Upper lobe of right lung (tissue), 1 donor: ENCODE measurements at regions not wholly inside any gene's neighbourhood (a gene's known extent, or its start where the extent isn't known, plus 50 kb on each side); places are given as distances from the start of the nearest gene placed in this dataset.

ENCODE experiments used
- ATAC-seq: fragments of 200-7000 bp; cut with Tn5 transposase; one replicate; pipeline ENCODE4 v1.9.1; 2020; ENCODE audit warnings: mild to moderate bottlenecking, moderate library complexity
- DNase-seq: peaks from one replicate; pipeline ENCODE4 v3.0.0-alpha.2; 2020
- H3K27ac ChIP-seq: fragments of 200-600 bp; one replicate; pipeline ENCODE4 v1.8.0; 2022
- H3K27me3 ChIP-seq: fragments of 200-600 bp; one replicate; pipeline ENCODE4 v1.8.0; 2022; ENCODE audit warnings: mild to moderate bottlenecking
- H3K36me3 ChIP-seq: fragments of 200-600 bp; one replicate; pipeline ENCODE4 v1.8.0; 2022
- H3K4me1 ChIP-seq: fragments of 200-600 bp; one replicate; pipeline ENCODE4 v1.8.0; 2022
- H3K4me3 ChIP-seq: fragments of 200-600 bp; one replicate; pipeline ENCODE4 v1.8.0; 2022; ENCODE audit warnings: mild to moderate bottlenecking
- H3K9me3 ChIP-seq: fragments of 200-600 bp; one replicate; pipeline ENCODE4 v1.8.0; 2022
- intact Hi-C: fragments of 100-400 bp; cut with DNase I; formaldehyde crosslinking; loops from one replicate; pipeline ENCODE4 v1.11.0; 2022
- TF ChIP-seq, protein P1 (sequence below): fragments of 200-600 bp; IDR thresholded peaks from one replicate; pipeline ENCODE4 v1.8.0; 2022; ENCODE audit warnings: antibody characterized with exemption
- donor health status: DM: no; HTN: yes; CAD: no; lungs with severe emphysema.

DNA sequence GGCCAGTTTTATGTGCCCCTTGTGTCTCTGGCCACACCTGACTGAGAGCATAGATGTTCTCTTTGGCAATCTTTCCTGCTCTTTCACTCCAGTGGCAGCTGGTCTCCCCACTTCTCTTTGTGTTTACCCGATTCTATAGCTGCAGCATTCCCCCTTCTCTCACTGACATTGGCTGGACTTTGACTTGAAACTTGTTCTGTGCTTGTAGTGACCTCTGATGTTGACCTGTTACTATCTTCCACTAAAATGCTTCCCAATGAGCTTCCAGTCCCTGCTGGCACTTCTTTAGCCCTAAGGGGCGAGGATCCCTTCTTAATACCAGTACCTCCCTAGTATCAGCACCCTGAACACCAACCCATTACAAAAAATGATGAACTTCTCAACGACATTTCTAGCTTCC is 653.3 kb downstream of the LTN1 start:
- H3K27ac ChIP-seq, result no peak overlapping the region
- intact Hi-C loops, result no loop called here
- TF ChIP-seq, protein P1, sequence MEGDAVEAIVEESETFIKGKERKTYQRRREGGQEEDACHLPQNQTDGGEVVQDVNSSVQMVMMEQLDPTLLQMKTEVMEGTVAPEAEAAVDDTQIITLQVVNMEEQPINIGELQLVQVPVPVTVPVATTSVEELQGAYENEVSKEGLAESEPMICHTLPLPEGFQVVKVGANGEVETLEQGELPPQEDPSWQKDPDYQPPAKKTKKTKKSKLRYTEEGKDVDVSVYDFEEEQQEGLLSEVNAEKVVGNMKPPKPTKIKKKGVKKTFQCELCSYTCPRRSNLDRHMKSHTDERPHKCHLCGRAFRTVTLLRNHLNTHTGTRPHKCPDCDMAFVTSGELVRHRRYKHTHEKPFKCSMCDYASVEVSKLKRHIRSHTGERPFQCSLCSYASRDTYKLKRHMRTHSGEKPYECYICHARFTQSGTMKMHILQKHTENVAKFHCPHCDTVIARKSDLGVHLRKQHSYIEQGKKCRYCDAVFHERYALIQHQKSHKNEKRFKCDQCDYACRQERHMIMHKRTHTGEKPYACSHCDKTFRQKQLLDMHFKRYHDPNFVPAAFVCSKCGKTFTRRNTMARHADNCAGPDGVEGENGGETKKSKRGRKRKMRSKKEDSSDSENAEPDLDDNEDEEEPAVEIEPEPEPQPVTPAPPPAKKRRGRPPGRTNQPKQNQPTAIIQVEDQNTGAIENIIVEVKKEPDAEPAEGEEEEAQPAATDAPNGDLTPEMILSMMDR, result no peak
- DNase-seq (no peak), ATAC-seq (no peak)
- H3K36me3 ChIP-seq, result no peaks in the 10 kb centered on the region
- H3K4me1 ChIP-seq, result peaks cover 8% of the 10 kb centered on the region
- H3K9me3 ChIP-seq, result no peaks in the 10 kb centered on the region
- H3K27me3 ChIP-seq, result no peaks in the 10 kb centered on the region
- no peak overlapping the region for H3K4me3 ChIP-seq

DNA sequence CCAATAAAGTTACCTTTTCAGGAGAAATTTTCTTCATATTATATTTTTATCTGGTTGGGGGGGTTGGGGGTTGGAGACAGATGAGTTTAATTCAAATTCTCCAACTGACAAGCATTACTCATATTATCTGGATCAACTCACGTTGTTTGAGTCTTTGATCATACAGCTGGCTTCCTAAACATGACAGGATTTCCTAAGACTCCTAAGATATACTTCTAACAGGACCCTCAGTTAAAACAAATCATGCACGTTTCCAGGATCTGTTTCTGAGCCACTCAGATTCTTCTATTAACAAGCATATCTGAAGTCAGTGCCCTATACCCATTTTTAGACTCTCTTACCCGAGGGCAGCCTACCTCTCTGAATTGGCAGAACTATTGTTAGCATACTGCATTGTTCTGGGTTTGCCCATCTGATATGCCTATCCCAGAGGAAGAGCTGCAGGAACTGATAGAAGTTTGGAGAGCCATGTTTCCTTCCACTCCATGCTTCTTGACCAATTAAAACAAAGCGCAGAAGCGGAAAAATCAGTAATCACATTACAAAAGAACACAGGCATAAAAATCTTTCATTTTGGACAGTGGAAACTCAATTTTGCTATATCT is 653.9 kb downstream of the LTN1 start:
- Histone ChIP-seq H3K9me3 (no peaks in the 10 kb centered on the region), H3K36me3 (no peaks in the 10 kb centered on the region), H3K27ac (no peak overlapping the region), H3K4me1 (peaks cover 8% of the 10 kb centered on the region), H3K27me3 (no peaks in the 10 kb centered on the region), H3K4me3 (no peak overlapping the region)
- TF ChIP-seq, protein P1, result no peak
- DNase-seq, result no peak
- intact Hi-C loops, result no loop called here
- peak; percentile 64 for ATAC-seq

DNA sequence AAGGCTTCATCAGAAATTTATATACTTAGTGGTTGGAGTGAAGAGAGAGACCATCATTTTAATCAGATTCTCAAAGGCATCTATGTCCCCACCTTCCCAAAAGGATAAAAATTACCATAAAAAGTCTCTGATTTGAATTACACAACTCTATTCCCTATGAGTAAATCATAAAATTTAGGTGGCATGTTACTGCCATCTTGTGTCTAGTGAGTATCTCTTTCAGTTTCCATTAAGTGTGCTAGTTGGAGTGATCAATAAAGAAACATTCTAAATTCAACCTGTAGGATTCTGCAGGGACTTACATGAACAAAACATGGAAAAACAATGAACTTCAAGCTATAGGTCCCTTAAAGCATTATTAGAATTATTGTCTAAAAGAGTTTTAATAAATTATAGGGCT is 655.4 kb downstream of the LTN1 start:
- H3K27me3 ChIP-seq, result no peaks in the 10 kb centered on the region
- H3K27ac ChIP-seq, result peak overlapping the region; percentile 18
- no peaks in the 10 kb centered on the region for H3K9me3 ChIP-seq
- H3K36me3 ChIP-seq, result no peaks in the 10 kb centered on the region
- TF ChIP-seq, protein P1, result peak; percentile 33
- no peak for ATAC-seq
- peaks cover 8% of the 10 kb centered on the region for H3K4me1 ChIP-seq
- intact Hi-C loops, result no loop called here
- DNase-seq, result no peak
- H3K4me3 ChIP-seq, result no peak overlapping the region

DNA sequence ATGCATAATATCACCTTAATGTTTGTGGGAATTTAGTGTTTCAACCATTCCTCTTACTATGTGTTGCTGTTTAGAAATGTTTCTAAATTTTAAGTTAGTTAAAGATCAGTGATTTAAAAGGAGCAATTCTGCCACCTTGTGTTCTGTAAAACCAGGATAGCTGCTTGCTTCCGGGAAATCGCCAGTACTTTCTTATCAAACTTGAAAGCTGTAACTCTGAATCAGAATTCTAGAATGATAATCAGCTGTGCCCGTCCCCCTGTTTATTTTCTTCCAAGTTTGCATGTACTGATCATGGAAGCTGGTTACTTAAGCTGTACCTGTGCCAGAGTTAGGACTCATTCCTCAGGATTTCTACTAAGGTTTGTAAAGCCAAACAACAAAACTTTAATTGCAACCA is 656.4 kb downstream of the LTN1 start:
- DNase-seq (no peak), ATAC-seq (no peak)
- no peaks in the 10 kb centered on the region for H3K27me3 ChIP-seq
- no peaks in the 10 kb centered on the region for H3K36me3 ChIP-seq
- no peaks in the 10 kb centered on the region for H3K9me3 ChIP-seq
- TF ChIP-seq, protein P1, result peak; percentile 48
- peaks cover 8% of the 10 kb centered on the region for H3K4me1 ChIP-seq
- intact Hi-C loops, result no loop called here
- no peak overlapping the region for H3K4me3 ChIP-seq
- H3K27ac ChIP-seq, result no peak overlapping the region

DNA sequence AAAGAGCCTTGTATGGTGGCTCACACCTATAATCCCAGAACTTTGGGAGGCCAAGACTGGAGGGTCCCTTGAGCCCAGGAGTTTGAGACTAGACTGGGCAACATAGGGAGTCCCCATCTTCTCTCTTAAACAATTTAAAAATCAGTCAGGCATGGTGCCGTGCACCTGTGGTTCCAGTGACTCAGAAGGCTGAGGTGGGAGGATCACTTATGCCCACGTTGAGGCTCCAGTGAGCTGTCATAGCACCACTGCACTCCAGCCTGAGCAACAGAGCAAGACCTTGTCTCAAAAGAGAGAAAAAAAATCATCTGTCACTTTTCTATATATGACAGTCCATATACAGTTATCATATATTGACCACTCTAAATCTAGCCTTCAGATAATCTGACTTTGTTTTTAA is 658.3 kb downstream of the LTN1 start:
- Histone ChIP-seq H3K4me3 (no peak overlapping the region), H3K27ac (no peak overlapping the region), H3K36me3 (no peaks in the 10 kb centered on the region), H3K27me3 (no peaks in the 10 kb centered on the region), H3K4me1 (peaks cover 8% of the 10 kb centered on the region), H3K9me3 (no peaks in the 10 kb centered on the region)
- no peak for ATAC-seq
- intact Hi-C loops, result no loop called here
- DNase-seq, result no peak
- TF ChIP-seq, protein P1, result no peak

DNA sequence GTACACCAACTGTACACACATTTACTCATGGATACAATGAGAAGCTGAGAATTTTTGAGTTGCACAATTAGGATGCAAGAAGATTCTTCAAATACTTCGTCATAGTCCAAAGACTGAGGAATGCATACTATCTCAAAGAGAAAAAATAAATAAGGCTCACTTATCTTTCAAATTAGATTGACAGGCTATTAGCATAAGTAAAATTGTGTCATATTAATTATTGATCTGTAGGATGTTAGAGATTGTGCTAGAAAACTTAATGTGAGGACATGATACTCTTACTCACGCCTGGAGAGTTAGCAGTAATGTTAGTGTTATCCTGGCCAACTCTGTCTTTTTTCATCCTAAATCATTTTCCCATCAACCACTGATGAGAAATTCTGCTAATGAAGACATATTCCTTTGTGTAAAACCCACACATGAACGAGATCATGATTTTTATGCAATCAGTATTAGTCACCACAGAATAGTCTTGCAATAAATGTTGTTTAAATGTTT is 659.0 kb downstream of the LTN1 start:
- H3K27me3 ChIP-seq, result no peaks in the 10 kb centered on the region
- intact Hi-C loops, result no loop called here
- DNase-seq (no peak), ATAC-seq (no peak)
- H3K4me1 ChIP-seq, result peaks cover 8% of the 10 kb centered on the region
- TF ChIP-seq, protein P1, result no peak
- no peak overlapping the region for H3K4me3 ChIP-seq
- H3K27ac ChIP-seq, result no peak overlapping the region
- H3K9me3 ChIP-seq, result no peaks in the 10 kb centered on the region
- H3K36me3 ChIP-seq, result no peaks in the 10 kb centered on the region
